Breast epithelium (tissue), 3 donors: ENCODE measurements at regions not wholly inside any gene's neighbourhood (a gene's known extent, or its start where the extent isn't known, plus 50 kb on each side); places are given as distances from the start of the nearest gene placed in this dataset.

Experiments
- POLR2A ChIP-seq: fragments of 450-650 bp; IDR thresholded peaks from one replicate; pipeline ENCODE4 v1.6.1; 2016; ENCODE audit warnings: antibody characterized with exemption, mild to moderate bottlenecking, moderate library complexity
- POLR2AphosphoS5 ChIP-seq, 3 donors: sonication (generic); formaldehyde crosslinking; IDR thresholded peaks; one replicate each; pipeline ENCODE4 v1.6.1; 2017; ENCODE audit warnings: antibody characterized with exemption in 3 of 3
- TF ChIP-seq, protein P1 (sequence below), 3 donors: fragments of 450-650 bp; IDR thresholded peaks; one replicate each; pipeline ENCODE4 v1.5.1; 2016 to 2017; ENCODE audit warnings: antibody characterized with exemption in 3 of 3, mild to moderate bottlenecking in 3 of 3, moderate library complexity in 3 of 3

DNA sequence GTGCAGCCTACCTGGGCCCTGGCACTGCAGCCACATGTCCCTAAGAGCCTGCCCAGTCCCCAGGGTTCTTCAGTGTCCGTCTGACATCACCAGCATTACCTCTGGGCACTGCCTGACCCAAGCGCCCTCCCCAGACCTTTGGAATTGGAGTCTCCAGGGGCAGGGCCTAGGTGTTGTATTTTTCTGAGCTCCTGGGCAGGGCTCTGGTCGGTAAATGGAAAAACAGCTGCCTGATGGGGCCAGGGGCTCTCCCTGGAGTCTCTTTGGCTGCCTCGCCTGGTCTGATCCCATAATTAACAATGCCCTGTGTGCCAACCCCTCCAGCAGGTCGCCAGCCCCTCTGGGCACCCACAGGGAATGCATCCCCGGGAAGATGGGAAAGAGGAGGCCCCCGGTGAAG is 710.2 kb downstream of the BRD1 start:
- TF ChIP-seq, protein P1, sequence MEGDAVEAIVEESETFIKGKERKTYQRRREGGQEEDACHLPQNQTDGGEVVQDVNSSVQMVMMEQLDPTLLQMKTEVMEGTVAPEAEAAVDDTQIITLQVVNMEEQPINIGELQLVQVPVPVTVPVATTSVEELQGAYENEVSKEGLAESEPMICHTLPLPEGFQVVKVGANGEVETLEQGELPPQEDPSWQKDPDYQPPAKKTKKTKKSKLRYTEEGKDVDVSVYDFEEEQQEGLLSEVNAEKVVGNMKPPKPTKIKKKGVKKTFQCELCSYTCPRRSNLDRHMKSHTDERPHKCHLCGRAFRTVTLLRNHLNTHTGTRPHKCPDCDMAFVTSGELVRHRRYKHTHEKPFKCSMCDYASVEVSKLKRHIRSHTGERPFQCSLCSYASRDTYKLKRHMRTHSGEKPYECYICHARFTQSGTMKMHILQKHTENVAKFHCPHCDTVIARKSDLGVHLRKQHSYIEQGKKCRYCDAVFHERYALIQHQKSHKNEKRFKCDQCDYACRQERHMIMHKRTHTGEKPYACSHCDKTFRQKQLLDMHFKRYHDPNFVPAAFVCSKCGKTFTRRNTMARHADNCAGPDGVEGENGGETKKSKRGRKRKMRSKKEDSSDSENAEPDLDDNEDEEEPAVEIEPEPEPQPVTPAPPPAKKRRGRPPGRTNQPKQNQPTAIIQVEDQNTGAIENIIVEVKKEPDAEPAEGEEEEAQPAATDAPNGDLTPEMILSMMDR (IDR thresholded peaks at IDR 0.05) = no peak
- TF ChIP-seq POLR2A (no peak), POLR2AphosphoS5 (IDR thresholded peaks at IDR 0.05) (no peak)
